HepG2 (cell line): ENCODE measurements at regions not wholly inside any gene's neighbourhood (a gene's known extent, or its start where the extent isn't known, plus 50 kb on each side); places are given as distances from the start of the nearest gene placed in this dataset.

Experiments used
- ATAC-seq: fragments of 200-7000 bp; cut with Tn5 transposase; 3 replicates; pipeline ENCODE4 v1.9.1; 2020; ENCODE audit warnings: mild to moderate bottlenecking, moderate library complexity
- BruUV-seq: library from RNA; stranded (reverse); fragments of 400-500 nt; replicated peaks from 2 replicates; lab custom pipeline; 2021; lab: Mats Ljungman, UMichigan
- CTCF ChIA-PET: fragments of 300-600 bp; formaldehyde crosslinking; extraction: SDS; loops from one replicate; lab custom pipeline; 2021; ENCODE audit warnings: low total read pairs, inconsistent platforms, low intra/inter-chr PET ratio; lab: Yijun Ruan, JAX
- POLR2A ChIA-PET: fragments of 350-600 bp; sonication (Branson Sonifier 250); formaldehyde crosslinking; loops from one replicate; lab custom pipeline; 2020; ENCODE audit warnings: antibody characterized with exemption, inconsistent platforms; lab: Yijun Ruan, JAX
- DNase-seq: peaks from one replicate; pipeline ENCODE4 v3.0.0-alpha.2; 2015; ENCODE audit warnings: low spot score
- FAIRE-seq: peaks from 3 replicates; lab custom pipeline; 2011; peaks lifted over from hg19 to GRCh38; lab: Jason Lieb, UNC
- H2AFZ ChIP-seq: one replicate; pipeline ENCODE4 v1.6.1; 2011; ENCODE audit warnings: low read length, inconsistent platforms
- H3K27ac ChIP-seq: fragments of 300-600 bp; 3 replicates; pipeline ENCODE4 v1.8.0; 2011; ENCODE audit warnings: mixed run types, mild to moderate bottlenecking, mixed read lengths, low read length, inconsistent platforms; ENCODE audit not compliant: insufficient read depth; ENCODE audit errors: extremely low read length
- H3K27me3 ChIP-seq, 2 experiments: fragments of 200-600 bp in 1 of 2; 2 replicates in 1 of 2; 3 replicates in 1 of 2; pipeline versions ENCODE4 v1.6.0 to v1.8.0; 2011; ENCODE audit warnings: low read length in 2 of 2, mild to moderate bottlenecking in 2 of 2, moderate library complexity in 2 of 2, inconsistent platforms in 1 of 2; ENCODE audit not compliant: insufficient read depth in 2 of 2, control insufficient read depth in 1 of 2
- H3K36me3 ChIP-seq, 2 experiments: fragments of 200-600 bp in 1 of 2; replicated peaks in 1 of 2; 2 replicates in 1 of 2; 3 replicates in 1 of 2; pipeline versions ENCODE4 v1.5.1 to v1.8.0; 2011; ENCODE audit warnings: low read length in 2 of 2, inconsistent platforms in 1 of 2; ENCODE audit not compliant: insufficient read depth in 2 of 2, control insufficient read depth in 1 of 2
- H3K4me1 ChIP-seq: 2 replicates; pipeline ENCODE4 v1.5.1; 2012; ENCODE audit warnings: low read length, inconsistent platforms; ENCODE audit not compliant: insufficient read depth
- H3K4me2 ChIP-seq: 2 replicates; pipeline ENCODE4 v1.6.0; 2011; ENCODE audit warnings: low read depth, low read length, inconsistent platforms
- H3K4me3 ChIP-seq, 3 experiments: fragments of 200-600 bp in 1 of 3; sonication (generic), shearing (Covaris generic) in 1 of 3; replicated peaks in 1 of 3; 2 replicates each; pipeline ENCODE4 v1.5.1; 2011 to 2016; ENCODE audit warnings: low read length in 3 of 3, inconsistent platforms in 2 of 3, low read depth in 2 of 3, mild to moderate bottlenecking in 2 of 3, control low read depth in 1 of 3, mixed read lengths in 1 of 3; ENCODE audit not compliant: insufficient read depth in 1 of 3
- H3K79me2 ChIP-seq: one replicate; pipeline ENCODE4 v1.6.1; 2011; ENCODE audit warnings: low read length, inconsistent platforms; ENCODE audit not compliant: insufficient read depth
- H3K9ac ChIP-seq: 2 replicates; pipeline ENCODE4 v1.6.0; 2011; ENCODE audit warnings: mild to moderate bottlenecking, low read depth, low read length, inconsistent platforms; ENCODE audit not compliant: insufficient read depth
- H3K9me3 ChIP-seq: 2 replicates; pipeline ENCODE4 v1.5.1; 2012; ENCODE audit warnings: mild to moderate bottlenecking, low read length
- H4K20me1 ChIP-seq: 2 replicates; pipeline ENCODE4 v1.6.0; 2011; ENCODE audit warnings: inconsistent platforms, mild to moderate bottlenecking, low read length, moderate library complexity; ENCODE audit not compliant: insufficient read depth
- CENPX ChIP-seq: sonication (generic); formaldehyde crosslinking; IDR thresholded peaks from 2 replicates; pipeline ENCODE4 v1.9.0; 2021; ENCODE audit warnings: mild to moderate bottlenecking, missing genetic modification reagents, moderate library complexity
- KLF13 ChIP-seq: sonication (generic); formaldehyde crosslinking; IDR thresholded peaks from 2 replicates; pipeline ENCODE4 v1.4.0; 2020; ENCODE audit warnings: mild to moderate bottlenecking, missing genetic modification reagents
- MATR3 ChIP-seq: sonication (generic); formaldehyde crosslinking; IDR thresholded peaks from 2 replicates; pipeline ENCODE4 v1.4.0; 2020; ENCODE audit warnings: missing genetic modification reagents
- RBM22 ChIP-seq: fragments of 200-400 bp; formaldehyde crosslinking; optimal IDR thresholded peaks from 2 replicates; pipeline ENCODE3; 2017; ENCODE audit warnings: mild to moderate bottlenecking, low read length, moderate library complexity
- SALL1 ChIP-seq: sonication (generic); formaldehyde crosslinking; IDR thresholded peaks from 2 replicates; pipeline ENCODE4 v1.8.0; 2022; ENCODE audit warnings: mild to moderate bottlenecking, missing genetic modification reagents
- SATB2 ChIP-seq: sonication (generic); formaldehyde crosslinking; IDR thresholded peaks from 2 replicates; pipeline ENCODE4 v1.5.0; 2020; ENCODE audit warnings: missing genetic modification reagents
- SETDB1 ChIP-seq: sonication (generic); formaldehyde crosslinking; IDR thresholded peaks from 2 replicates; pipeline ENCODE4 v1.5.1; 2020; ENCODE audit warnings: missing genetic modification reagents, mild to moderate bottlenecking, borderline replicate concordance
- SNRNP70 ChIP-seq: fragments of 200-400 bp; formaldehyde crosslinking; IDR thresholded peaks from 2 replicates; pipeline ENCODE4 v1.6.1; 2017; ENCODE audit warnings: mild to moderate bottlenecking, low read depth, low read length, moderate library complexity
- SP4 ChIP-seq: sonication (generic); formaldehyde crosslinking; IDR thresholded peaks from 2 replicates; pipeline ENCODE4 v1.8.1; 2023; ENCODE audit warnings: mild to moderate bottlenecking, missing genetic modification reagents
- ZBTB38 ChIP-seq: sonication (generic); formaldehyde crosslinking; IDR thresholded peaks from 2 replicates; pipeline ENCODE4 v1.5.1; 2020; ENCODE audit warnings: mild to moderate bottlenecking, missing genetic modification reagents
- ZFP36L2 ChIP-seq: sonication (generic); formaldehyde crosslinking; IDR thresholded peaks from 2 replicates; pipeline ENCODE4 v1.4.0; 2020; ENCODE audit warnings: missing genetic modification reagents
- ZNF230 ChIP-seq: sonication (generic); formaldehyde crosslinking; IDR thresholded peaks from 2 replicates; pipeline ENCODE4 v1.4.0; 2020; ENCODE audit warnings: mild to moderate bottlenecking, missing genetic modification reagents
- WGBS: methylation state at CpG from one replicate; pipeline ENCODE4 v1.1.6; 2017; ENCODE audit warnings: low lambda C conversion rate; 5-methylcytosine and 5-hydroxymethylcytosine counted together
- in situ Hi-C: cut with HindIII; loops from 2 replicates; pipeline ENCODE4 v1.10.0; 2017; ENCODE audit warnings: low pct_unique_long_range_greater_than_20kb; ENCODE audit not compliant: extremely low pct_ligation_motif_present
- intact Hi-C: fragments of 100-400 bp; cut with micrococcal nuclease; formaldehyde crosslinking; loops from one replicate; pipeline ENCODE4 v1.10.0; 2022; ENCODE audit not compliant: unreplicated experiment
- TF ChIP-seq, protein P1 (sequence below): sonication (generic); formaldehyde crosslinking; IDR thresholded peaks from 2 replicates; pipeline ENCODE4 v1.4.0; 2020; ENCODE audit warnings: missing genetic modification reagents
- TF ChIP-seq, protein P2 (sequence below): sonication (generic); formaldehyde crosslinking; IDR thresholded peaks from 2 replicates; pipeline ENCODE4 v1.8.0; 2022; ENCODE audit warnings: mild to moderate bottlenecking, missing genetic modification reagents

DNA sequence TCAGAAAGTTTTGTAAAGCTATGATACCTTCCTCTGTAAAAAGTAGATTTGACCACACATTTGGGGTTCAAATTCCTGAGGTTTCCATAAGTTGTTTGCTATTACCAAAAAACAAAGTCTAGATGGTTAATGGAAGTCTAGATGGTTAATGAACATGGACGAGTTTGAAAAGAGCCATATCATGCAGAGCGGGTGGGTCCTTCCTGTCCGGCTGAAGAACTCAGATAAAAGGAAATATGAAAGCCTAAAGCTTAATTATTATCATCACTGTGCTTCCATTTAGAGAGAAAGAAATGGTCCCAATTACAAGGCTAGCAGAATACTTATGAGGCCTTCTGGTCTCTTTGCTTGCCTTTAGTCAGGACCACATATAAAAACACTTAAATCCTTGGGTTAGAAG lies 132.1 kb upstream of the SATB1 start (continued):
- TF ChIP-seq, protein P1, sequence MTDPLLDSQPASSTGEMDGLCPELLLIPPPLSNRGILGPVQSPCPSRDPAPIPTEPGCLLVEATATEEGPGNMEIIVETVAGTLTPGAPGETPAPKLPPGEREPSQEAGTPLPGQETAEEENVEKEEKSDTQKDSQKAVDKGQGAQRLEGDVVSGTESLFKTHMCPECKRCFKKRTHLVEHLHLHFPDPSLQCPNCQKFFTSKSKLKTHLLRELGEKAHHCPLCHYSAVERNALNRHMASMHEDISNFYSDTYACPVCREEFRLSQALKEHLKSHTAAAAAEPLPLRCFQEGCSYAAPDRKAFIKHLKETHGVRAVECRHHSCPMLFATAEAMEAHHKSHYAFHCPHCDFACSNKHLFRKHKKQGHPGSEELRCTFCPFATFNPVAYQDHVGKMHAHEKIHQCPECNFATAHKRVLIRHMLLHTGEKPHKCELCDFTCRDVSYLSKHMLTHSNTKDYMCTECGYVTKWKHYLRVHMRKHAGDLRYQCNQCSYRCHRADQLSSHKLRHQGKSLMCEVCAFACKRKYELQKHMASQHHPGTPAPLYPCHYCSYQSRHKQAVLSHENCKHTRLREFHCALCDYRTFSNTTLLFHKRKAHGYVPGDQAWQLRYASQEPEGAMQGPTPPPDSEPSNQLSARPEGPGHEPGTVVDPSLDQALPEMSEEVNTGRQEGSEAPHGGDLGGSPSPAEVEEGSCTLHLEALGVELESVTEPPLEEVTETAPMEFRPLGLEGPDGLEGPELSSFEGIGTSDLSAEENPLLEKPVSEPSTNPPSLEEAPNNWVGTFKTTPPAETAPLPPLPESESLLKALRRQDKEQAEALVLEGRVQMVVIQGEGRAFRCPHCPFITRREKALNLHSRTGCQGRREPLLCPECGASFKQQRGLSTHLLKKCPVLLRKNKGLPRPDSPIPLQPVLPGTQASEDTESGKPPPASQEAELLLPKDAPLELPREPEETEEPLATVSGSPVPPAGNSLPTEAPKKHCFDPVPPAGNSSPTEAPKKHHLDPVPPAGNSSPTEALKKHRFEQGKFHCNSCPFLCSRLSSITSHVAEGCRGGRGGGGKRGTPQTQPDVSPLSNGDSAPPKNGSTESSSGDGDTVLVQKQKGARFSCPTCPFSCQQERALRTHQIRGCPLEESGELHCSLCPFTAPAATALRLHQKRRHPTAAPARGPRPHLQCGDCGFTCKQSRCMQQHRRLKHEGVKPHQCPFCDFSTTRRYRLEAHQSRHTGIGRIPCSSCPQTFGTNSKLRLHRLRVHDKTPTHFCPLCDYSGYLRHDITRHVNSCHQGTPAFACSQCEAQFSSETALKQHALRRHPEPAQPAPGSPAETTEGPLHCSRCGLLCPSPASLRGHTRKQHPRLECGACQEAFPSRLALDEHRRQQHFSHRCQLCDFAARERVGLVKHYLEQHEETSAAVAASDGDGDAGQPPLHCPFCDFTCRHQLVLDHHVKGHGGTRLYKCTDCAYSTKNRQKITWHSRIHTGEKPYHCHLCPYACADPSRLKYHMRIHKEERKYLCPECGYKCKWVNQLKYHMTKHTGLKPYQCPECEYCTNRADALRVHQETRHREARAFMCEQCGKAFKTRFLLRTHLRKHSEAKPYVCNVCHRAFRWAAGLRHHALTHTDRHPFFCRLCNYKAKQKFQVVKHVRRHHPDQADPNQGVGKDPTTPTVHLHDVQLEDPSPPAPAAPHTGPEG (CRISPR knock-in tag): no peak

DNA sequence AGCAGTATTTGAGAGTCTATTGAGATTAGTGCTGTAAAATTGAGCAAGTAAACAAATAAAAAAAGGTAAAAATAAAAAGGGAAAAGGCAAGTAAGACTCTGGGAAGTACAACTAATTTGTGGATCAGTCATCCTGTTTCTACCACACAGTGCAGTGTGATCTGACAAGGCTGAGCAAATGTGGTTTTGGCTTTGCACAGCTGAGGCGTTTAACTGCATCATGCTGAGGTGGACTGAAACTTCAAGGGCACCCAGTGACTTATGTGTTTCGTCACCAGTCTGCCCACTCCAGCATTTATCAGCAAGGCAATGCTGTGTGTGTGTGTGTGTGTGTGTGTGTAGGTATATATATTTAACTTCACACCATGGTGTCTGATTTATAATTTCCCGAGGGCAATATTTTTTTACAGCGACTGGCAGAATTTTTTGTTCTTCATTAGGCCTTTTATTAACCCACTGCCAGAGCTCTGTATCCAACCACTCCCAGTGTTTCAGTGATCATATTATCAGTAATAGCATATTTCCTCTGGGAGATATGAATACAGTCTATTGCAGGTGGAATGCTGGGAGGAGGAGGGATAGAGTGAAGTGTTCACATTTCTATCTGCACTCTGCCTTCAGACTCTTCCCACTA lies 131.5 kb upstream of the SATB1 start:
- Histone ChIP-seq H3K79me2 (no peaks in the 10 kb centered on the region), H3K9me3 (no peaks in the 10 kb centered on the region), H3K27ac (no peak overlapping the region), H3K36me3 (no peaks in the 10 kb centered on the region), H3K4me3 (no peak overlapping the region), H4K20me1 (no peaks in the 10 kb centered on the region), H3K9ac (no peak overlapping the region), H3K4me2 (no peak overlapping the region), H2AFZ (no peak overlapping the region), H3K27me3 (no peaks in the 10 kb centered on the region), H3K4me1 (no peaks in the 10 kb centered on the region)
- BruUV-seq: no TSS peak
- ATAC-seq: no peak
- no peak for DNase-seq
- intact Hi-C loops (no loop called here), in situ Hi-C loops (loop anchor here (25.0 kb wide), 1 partner anchor 431 kb away; no protein-coding TSS in a partner anchor)
- 5% methylated on average over 4 of the region's 4 CpGs for WGBS
- FAIRE-seq: no peak
- CTCF ChIA-PET: no interaction called here
- POLR2A ChIA-PET: no interaction called here
- TF ChIP-seq, protein P2, sequence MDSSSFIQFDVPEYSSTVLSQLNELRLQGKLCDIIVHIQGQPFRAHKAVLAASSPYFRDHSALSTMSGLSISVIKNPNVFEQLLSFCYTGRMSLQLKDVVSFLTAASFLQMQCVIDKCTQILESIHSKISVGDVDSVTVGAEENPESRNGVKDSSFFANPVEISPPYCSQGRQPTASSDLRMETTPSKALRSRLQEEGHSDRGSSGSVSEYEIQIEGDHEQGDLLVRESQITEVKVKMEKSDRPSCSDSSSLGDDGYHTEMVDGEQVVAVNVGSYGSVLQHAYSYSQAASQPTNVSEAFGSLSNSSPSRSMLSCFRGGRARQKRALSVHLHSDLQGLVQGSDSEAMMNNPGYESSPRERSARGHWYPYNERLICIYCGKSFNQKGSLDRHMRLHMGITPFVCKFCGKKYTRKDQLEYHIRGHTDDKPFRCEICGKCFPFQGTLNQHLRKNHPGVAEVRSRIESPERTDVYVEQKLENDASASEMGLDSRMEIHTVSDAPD: no peak
- TF ChIP-seq CENPX (no peak), SNRNP70 (no peak), SATB2 (no peak), ZBTB38 (CRISPR knock-in tag) (no peak), MATR3 (CRISPR knock-in tag) (no peak), SP4 (CRISPR knock-in tag) (no peak), RBM22 (no peak), KLF13 (CRISPR knock-in tag) (no peak), SALL1 (no peak), SETDB1 (CRISPR knock-in tag) (no peak), ZNF230 (CRISPR knock-in tag) (no peak), ZFP36L2 (CRISPR knock-in tag) (no peak)
